NCI-H460 (cell line): ENCODE measurements at regions not wholly inside any gene's neighbourhood (a gene's known extent, or its start where the extent isn't known, plus 50 kb on each side); places are given as distances from the start of the nearest gene placed in this dataset.
"Not testable (repeated sequence)": the region's sequence is repeated elsewhere in the genome, so short reads cannot be mapped to it uniquely, and the experiment has no call there.

Experiments
- DNase-seq: peaks from one replicate; pipeline ENCODE4 v3.0.0-alpha.2; 2016; ENCODE audit warnings: low read depth; ENCODE audit errors: extremely low read depth

GRCh38 chr11:67776852-67777520 is 102.6 kb upstream of the ALDH3B2 start:
- DNase-seq = no peak

DNA sequence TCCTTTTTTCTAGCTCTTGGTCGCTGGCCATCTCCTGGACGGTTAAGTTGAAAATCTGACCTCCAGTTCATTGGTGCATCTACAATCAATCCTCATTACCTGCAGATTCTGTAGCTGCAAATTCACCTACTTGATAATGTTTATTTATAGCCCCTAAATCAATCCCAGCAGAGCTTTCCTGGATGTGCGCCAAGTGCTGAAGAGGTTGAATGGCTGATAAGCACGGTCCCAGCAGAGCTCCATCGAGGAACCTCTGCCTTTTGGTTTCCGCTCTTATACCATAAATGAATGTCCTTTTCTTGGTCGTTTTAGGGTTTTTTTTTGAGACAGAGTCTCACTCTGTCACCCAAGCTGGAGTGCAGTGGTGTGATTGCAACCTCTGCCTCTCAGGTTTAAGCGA is 99.8 kb upstream of the ALDH3B2 start:
- not testable (repeated sequence) for DNase-seq

DNA sequence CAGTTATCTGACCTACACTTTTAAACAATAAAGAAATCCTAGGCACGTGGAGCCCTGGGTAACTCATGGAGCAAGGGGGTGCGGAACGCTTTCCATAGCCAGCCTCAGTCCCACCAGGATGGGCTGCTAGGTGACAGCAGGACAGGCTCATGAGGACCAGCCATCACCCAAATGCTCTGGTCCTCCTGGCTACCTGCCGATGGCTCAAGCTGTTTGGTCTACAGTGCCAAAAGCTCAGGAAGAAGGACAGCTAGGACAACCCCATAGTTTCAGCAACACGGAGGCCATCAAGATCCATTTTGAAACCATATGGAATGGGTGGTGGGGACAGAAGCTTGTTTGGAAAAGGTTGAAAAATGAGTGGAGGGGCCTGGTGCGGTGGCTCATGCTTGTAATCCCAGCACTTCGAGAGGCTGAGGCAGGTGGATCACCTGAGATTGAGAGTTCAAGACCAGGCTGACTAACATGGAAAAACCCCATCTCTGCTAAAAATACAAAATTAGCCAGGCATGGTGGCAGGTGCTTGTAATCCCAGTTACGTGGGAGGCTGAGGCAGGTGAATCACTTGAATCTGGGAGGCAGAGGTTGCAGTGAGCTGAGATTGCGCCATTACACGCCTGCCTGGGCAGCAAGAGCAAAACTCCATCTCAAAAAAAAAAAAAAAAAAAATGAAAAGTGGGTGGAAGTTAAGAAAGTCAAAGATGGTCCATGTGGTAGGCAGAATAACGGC is 93.7 kb upstream of the ALDH3B2 start:
- DNase-seq = not testable (repeated sequence)

DNA sequence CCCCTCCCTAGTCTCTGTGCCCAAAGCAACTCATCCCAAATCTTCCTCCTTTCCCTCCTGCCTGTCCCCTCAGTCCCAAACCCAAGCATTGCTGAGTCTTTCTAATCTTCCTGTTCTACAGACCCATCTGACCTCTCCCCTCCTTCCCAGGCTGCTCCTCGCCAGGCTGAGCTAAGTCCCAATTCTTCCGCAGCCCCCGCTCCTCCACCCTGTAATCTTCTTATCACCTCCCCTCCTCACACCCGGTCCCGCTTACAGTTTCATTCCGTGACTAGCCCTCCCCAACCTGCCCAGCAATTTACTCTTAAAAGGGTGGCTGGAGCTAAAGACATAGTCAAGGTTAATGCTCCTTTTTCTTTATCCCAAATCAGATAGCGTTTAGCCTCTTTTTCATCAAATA is 86.8 kb upstream of the ALDH3B2 start:
- not testable (repeated sequence) for DNase-seq

DNA sequence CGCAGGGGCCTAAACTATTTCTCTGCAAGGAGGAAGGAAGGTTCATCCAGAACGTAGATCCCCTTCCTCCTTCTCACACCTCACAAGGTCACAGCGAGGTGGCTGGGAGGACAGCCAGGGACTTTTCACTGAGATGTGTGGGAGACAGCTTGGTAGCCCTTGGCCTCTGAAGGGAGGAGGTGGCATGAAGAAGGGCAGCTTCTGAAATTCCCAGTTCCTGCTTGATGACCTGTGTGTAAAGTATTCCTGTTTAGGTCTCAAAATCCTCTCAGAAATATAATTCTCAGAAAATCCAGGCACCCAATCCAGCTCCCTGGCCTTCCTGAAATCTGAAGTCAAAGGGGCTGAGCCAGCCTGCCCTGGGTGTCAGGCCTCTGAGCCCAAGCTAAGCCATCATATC is 84.9 kb upstream of the ALDH3B2 start:
- DNase-seq = not testable (repeated sequence)

- DNase-seq = not testable (repeated sequence)
Measured at GRCh38 chr11:67758467-67758866, 84.0 kb upstream of the ALDH3B2 start.

DNA sequence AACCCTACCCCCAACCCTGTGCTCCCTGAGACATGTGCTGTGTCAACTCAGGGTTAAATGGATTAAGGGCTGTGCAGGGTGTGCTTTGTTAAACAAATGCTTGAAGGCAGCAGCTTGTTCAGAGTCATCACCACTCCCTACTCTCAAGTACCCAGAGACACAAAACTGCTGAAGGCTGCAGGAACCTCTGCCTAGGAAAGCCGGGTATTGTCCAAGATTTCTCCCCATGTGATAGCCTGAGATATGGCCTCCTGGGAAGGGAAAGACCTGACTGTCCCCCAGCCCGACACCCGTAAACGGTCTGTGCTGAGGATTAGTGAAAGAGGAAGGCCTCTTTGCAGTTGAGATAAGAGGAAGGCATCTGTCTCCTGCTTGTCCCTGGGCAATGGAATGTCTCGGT is 83.6 kb upstream of the ALDH3B2 start:
- not testable (repeated sequence) for DNase-seq

DNA sequence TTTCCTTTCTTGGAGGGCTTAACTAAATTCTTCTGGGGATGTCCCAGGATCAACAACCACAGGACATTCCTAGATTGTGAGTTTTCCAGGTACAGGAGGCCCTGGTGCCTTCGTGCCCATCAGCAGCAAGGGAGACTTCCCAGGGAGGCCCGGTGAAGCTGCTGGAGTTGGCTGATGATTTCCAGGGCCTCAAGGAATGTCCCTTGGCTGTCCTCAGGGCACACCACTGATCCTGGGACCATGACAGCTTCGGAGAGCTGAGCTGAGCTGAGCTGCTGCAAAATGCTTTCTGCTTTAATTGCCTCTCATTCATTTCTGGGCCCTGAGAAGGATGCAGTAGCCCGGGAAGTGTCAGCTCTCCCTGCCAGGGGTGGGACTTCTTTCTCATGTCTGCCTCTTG is 79.4 kb upstream of the ALDH3B2 start:
- not testable (repeated sequence) for DNase-seq

GRCh38 chr11:67745181-67745726 is 70.8 kb upstream of the ALDH3B2 start:
- DNase-seq = no peak

DNA sequence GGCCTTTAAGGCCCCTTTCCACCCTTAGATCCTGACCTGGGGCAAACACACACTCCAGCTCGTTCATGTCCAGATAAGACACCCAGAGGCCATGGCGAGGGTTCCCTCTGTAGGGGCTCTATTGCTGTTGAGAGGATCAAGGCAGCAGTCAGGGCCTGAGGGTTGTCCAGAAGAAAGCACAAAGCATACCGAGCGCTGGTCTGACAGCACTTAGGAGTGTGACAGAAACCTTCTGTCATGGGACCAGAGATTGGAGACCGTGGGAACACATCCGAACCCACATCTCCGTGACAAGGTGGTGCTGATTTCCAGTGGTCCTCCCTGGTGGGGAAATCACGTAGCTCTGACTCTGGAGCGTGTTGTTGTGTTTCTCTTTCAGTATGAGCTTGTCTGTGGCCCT is 69.8 kb upstream of the ALDH3B2 start:
- DNase-seq = not testable (repeated sequence)

DNA sequence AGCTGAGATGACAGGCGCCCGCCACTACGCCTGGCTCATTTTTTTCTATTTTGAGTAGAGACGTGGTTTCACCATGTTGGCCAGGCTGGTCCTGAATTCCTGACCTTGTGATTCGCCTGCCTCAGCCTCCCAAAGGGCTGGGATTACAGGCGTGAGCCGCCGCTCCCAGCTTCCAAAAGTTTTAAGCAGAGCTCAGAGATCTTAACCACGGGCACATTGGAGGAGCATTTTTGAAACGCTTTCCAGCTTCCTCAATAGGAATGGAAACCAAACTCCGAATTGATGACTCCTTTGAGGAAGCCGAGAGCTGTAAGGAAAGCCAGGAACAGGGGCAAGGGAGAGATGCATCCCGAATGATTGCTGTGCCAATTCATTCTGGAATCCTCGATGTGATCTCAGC is 63.8 kb upstream of the ALDH3B2 start:
- DNase-seq = not testable (repeated sequence)

DNA sequence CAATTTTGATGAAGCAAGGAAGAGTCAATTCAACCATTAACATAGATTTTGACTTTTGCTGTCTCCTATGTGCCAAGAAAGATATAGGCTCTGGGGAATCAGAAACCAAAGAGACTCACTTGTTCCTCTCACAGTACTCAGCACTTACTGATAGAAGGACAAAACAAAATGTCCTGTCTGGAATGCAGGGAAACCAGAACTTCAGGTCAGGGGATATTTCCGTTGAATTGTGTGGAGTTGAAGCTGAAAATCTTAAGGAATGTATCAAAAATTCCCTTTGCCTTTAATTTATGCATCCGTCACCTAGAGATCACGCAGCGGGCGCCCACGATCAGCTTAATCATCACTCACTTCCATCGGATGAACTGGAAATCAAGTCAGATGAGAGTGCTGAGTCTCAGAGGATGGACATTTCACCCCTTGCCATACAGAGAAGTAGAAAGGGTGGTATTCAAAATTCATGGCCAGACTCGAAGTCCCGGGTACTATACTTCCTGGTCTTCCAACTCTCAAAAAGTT is 63.2 kb upstream of the ALDH3B2 start:
- DNase-seq = not testable (repeated sequence)

GRCh38 chr11:67732045-67732787 is 57.8 kb upstream of the ALDH3B2 start:
- DNase-seq = no peak

- DNase-seq = no peak
Measured at GRCh38 chr11:67731583-67731982, 57.2 kb upstream of the ALDH3B2 start.

- not testable (repeated sequence) for DNase-seq
Measured at GRCh38 chr11:67728163-67728571, 53.7 kb upstream of the ALDH3B2 start.

DNA sequence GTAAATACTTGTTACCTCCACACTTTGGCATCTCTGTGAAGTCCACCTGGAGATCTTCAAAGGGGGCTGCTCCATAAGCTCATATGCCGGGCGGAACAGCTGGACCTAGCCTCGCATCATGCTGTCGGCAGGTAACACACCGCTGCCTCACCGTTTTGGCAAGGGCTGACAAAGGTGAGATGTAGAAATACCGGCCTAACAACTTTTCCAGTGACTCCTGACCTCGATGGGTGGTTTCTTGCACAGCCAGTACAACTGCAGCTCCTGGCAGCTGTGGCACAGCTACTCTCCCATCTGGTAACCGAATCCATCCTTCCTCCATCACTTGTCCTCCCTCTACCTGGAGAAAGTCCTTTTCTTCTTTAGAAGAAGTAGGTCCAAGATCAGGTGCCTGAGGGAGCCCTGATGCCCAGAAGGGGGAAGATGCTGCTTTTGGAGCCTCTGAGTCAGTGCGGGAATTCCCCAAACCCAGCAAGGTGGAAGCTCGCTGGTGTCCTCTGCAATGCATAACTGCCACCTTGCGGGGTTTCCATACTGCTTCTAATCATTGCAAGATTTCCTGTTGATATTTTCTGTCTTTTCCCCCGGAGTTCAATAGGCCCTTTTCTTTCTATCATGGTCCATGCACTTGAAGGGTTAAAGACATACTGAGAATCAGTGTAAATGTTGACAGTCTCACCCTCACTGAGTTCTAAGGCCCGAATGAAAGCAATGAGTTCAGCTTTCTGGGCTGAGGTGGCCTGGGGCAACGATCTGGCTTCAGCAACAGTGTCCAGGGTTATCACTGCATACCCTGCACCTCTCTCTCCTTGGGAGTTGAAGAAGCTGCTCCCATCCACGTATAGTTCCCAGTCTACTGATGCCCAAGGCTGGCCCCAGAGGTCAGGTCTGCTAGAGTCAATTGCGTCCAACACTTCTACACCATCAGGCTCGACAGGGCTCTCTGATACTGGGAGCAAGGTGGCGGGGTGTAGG is 52.9 kb upstream of the ALDH3B2 start:
- not testable (repeated sequence) for DNase-seq
